GM12878 (cell line): ENCODE measurements at regions not wholly inside any gene's neighbourhood (a gene's known extent, or its start where the extent isn't known, plus 50 kb on each side); places are given as distances from the start of the nearest gene placed in this dataset.

ENCODE experiments used
- ATAC-seq: fragments of 200-7000 bp; cut with Tn5 transposase; 3 replicates; pipeline ENCODE4 v1.9.1; 2020; ENCODE audit warnings: mild to moderate bottlenecking, moderate library complexity
- BruUV-seq: library from RNA; stranded (reverse); fragments of 400-500 nt; replicated peaks from 2 replicates; lab custom pipeline; 2021; lab: Mats Ljungman, UMichigan
- CTCF ChIA-PET: fragments of 300-600 bp; sonication (Branson Sonifier 250); formaldehyde crosslinking; extraction: SDS; loops from one replicate; lab custom pipeline; 2021; ENCODE audit warnings: inconsistent platforms; lab: Yijun Ruan, JAX
- POLR2A ChIA-PET: fragments of 350-600 bp; formaldehyde crosslinking; extraction: SDS; loops from one replicate; lab custom pipeline; 2021; ENCODE audit warnings: inconsistent platforms; lab: Charles Lee
- RAD21 ChIA-PET: fragments of 300-600 bp; sonication (Branson Sonifier 250); formaldehyde crosslinking; loops from one replicate; lab custom pipeline; 2023; ENCODE audit warnings: antibody characterized with exemption; ENCODE audit not compliant: unreplicated experiment; lab: Charles Lee
- SMC1A ChIA-PET: fragments of 300-600 bp; sonication (Branson Sonifier 250); formaldehyde crosslinking; loops from one replicate; lab custom pipeline; 2023; ENCODE audit not compliant: unreplicated experiment, uncharacterized antibody; lab: Charles Lee
- DNase-seq: peaks from one replicate; pipeline ENCODE4 v3.0.0-alpha.2; 2011; ENCODE audit warnings: low read depth, low spot score
- FAIRE-seq: peaks from 3 replicates; lab custom pipeline; 2011; peaks lifted over from hg19 to GRCh38; lab: Jason Lieb, UNC
- H2AFZ ChIP-seq: 2 replicates; pipeline ENCODE4 v1.6.0; 2011; ENCODE audit warnings: low read depth, low read length, control low read depth; ENCODE audit not compliant: control insufficient read depth
- H3K27ac ChIP-seq: 2 replicates; pipeline ENCODE4 v1.5.1; 2011; ENCODE audit warnings: control low read depth; ENCODE audit not compliant: control insufficient read depth, insufficient read depth
- H3K27me3 ChIP-seq, 2 experiments: replicated peaks in 1 of 2; 2 replicates each; pipeline versions ENCODE4 v1.6.0 to v1.6.1; 2011; ENCODE audit warnings: low read length in 1 of 2; ENCODE audit not compliant: control insufficient read depth in 2 of 2, insufficient read depth in 2 of 2
- H3K36me3 ChIP-seq, 2 experiments: 2 replicates each; pipeline ENCODE4 v1.5.1; 2011; ENCODE audit warnings: low read length in 1 of 2; ENCODE audit not compliant: control insufficient read depth in 2 of 2, insufficient read depth in 2 of 2
- H3K4me1 ChIP-seq: 2 replicates; pipeline ENCODE4 v1.6.1; 2011; ENCODE audit warnings: mild to moderate bottlenecking, low read length, moderate library complexity, mixed read lengths; ENCODE audit not compliant: control insufficient read depth, insufficient read depth
- H3K4me2 ChIP-seq: 2 replicates; pipeline ENCODE4 v1.6.0; 2011; ENCODE audit warnings: control low read depth; ENCODE audit not compliant: control insufficient read depth, insufficient read depth
- H3K4me3 ChIP-seq: fragments of 200-600 bp; sonication (generic); 2 replicates; pipeline ENCODE4 v1.5.1; 2016
- H3K79me2 ChIP-seq: 2 replicates; pipeline ENCODE4 v1.6.0; 2011; ENCODE audit warnings: low read length; ENCODE audit not compliant: control insufficient read depth, insufficient read depth
- H3K9ac ChIP-seq: 2 replicates; pipeline ENCODE4 v1.8.0; 2011; ENCODE audit warnings: low read length, control low read depth, mixed read lengths; ENCODE audit not compliant: control insufficient read depth, insufficient read depth
- H3K9me3 ChIP-seq: replicated peaks from 3 replicates; pipeline ENCODE4 v1.5.1; 2011; ENCODE audit warnings: mild to moderate bottlenecking, low read length; ENCODE audit not compliant: control insufficient read depth, insufficient read depth
- H4K20me1 ChIP-seq: 2 replicates; pipeline ENCODE4 v1.6.0; 2011; ENCODE audit not compliant: control insufficient read depth, insufficient read depth
- ASH2L ChIP-seq: fragments of 300-600, 200-600 bp; sonication (generic); IDR thresholded peaks from 2 replicates; pipeline ENCODE4 v1.6.1; 2017; ENCODE audit warnings: low read depth, mild to moderate bottlenecking, borderline replicate concordance
- HDGF ChIP-seq: fragments of 450-650 bp; IDR thresholded peaks from 2 replicates; pipeline ENCODE4 v1.6.1; 2016; ENCODE audit warnings: antibody characterized with exemption
- KLF5 ChIP-seq: fragments of 450-650 bp; IDR thresholded peaks from 2 replicates; pipeline ENCODE4 v1.6.1; 2014; ENCODE audit warnings: mild to moderate bottlenecking; ENCODE audit not compliant: partially characterized antibody
- NFYA ChIP-seq: IDR thresholded peaks from 2 replicates; pipeline ENCODE4 v1.6.1; 2011; ENCODE audit warnings: low read depth, mild to moderate bottlenecking, low read length, improper control_type of control experiment, borderline replicate concordance
- NR2F1 ChIP-seq: fragments of 450-650 bp; conservative IDR thresholded peaks from 2 replicates; pipeline ENCODE4 v1.6.1; 2017; ENCODE audit warnings: mild to moderate bottlenecking
- WRNIP1 ChIP-seq: IDR thresholded peaks from 2 replicates; pipeline ENCODE4 v1.6.1; 2011; ENCODE audit warnings: low read depth, low read length, improper control_type of control experiment, borderline replicate concordance
- ZNF207 ChIP-seq: fragments of 450-650 bp; IDR thresholded peaks from 2 replicates; pipeline ENCODE4 v1.6.1; 2014; ENCODE audit warnings: antibody characterized with exemption, mild to moderate bottlenecking, borderline replicate concordance
- ZNF274 ChIP-seq: IDR thresholded peaks from one replicate; pipeline ENCODE4 v1.8.0; 2011; ENCODE audit not compliant: insufficient read length, insufficient read depth
- ZNF384 ChIP-seq: IDR thresholded peaks from 2 replicates; pipeline ENCODE4 v1.6.1; 2012; ENCODE audit warnings: low read depth, mild to moderate bottlenecking, low read length, improper control_type of control experiment, borderline replicate concordance
- WGBS: methylation state at CpG from one replicate; pipeline ENCODE4 v1.1.6; 2016; ENCODE audit warnings: low lambda C conversion rate; ENCODE audit not compliant: insufficient replicate concordance, insufficient coverage; ENCODE audit errors: missing lambda C conversion rate; 5-methylcytosine and 5-hydroxymethylcytosine counted together
- in situ Hi-C: fragments of 300-500 bp; cut with MboI; formaldehyde crosslinking; loops from 9 replicates; pipeline ENCODE4 v1.14.3; 2018; ENCODE audit warnings: mixed read lengths
- intact Hi-C: fragments of 100-400 bp; cut with micrococcal nuclease; formaldehyde crosslinking; loops from one replicate; pipeline ENCODE4 v1.14.2; 2022; ENCODE audit not compliant: unreplicated experiment
- TF ChIP-seq, protein P1 (sequence below): IDR thresholded peaks from 2 replicates; pipeline ENCODE4 v1.6.1; 2011; ENCODE audit warnings: low read depth, low read length, improper control_type of control experiment, borderline replicate concordance
- TF ChIP-seq, protein P2 (sequence below): fragments of 450-650 bp; IDR thresholded peaks from 2 replicates; pipeline ENCODE4 v1.6.1; 2018; ENCODE audit warnings: borderline replicate concordance, mild to moderate bottlenecking; ENCODE audit not compliant: partially characterized antibody
- TF ChIP-seq, protein P3 (sequence below): fragments of 450-650 bp; conservative IDR thresholded peaks from 2 replicates; pipeline ENCODE4 v1.6.1; 2017; ENCODE audit warnings: mild to moderate bottlenecking, moderate library complexity

DNA sequence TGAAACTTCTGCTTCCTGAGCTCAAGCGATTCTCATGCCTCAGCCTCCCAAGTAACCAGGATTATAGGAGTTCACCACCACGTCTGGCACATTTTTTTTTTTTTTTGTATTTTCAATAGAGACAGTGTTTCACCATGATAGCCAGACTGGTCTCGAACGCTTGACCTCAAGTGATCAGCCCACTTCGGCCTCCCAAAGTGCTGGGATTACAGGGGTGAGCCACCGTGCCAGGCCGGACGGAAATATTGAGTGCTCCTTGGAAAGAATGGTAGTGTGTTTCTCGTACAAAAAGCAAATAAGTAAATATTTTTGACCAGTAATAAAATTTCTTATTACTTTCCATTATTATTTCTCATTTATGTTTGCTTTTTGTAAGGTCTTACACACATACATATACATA lies 1307.9 kb upstream of the CDH6 start:
- WGBS, result 22% methylated on average over 9 of the region's 9 CpGs
- POLR2A ChIA-PET, result no interaction called here
- intact Hi-C loops, result no loop called here
- no peak for ATAC-seq
- Histone ChIP-seq H3K4me2 (no peak overlapping the region), H3K27me3 (no peaks in the 10 kb centered on the region), H3K4me3 (no peak overlapping the region), H4K20me1 (no peaks in the 10 kb centered on the region), H3K27ac (no peak overlapping the region), H3K79me2 (no peaks in the 10 kb centered on the region), H3K36me3 (no peaks in the 10 kb centered on the region), H2AFZ (no peak overlapping the region), H3K4me1 (no peaks in the 10 kb centered on the region), H3K9me3 (no peaks in the 10 kb centered on the region), H3K9ac (no peak overlapping the region)
- no peak for DNase-seq
- CTCF ChIA-PET, result no interaction called here
- no TSS peak for BruUV-seq
- in situ Hi-C loops, result no loop called here
- no peak for FAIRE-seq
- RAD21 ChIA-PET, result no interaction called here
- TF ChIP-seq NR2F1, result no peak
- TF ChIP-seq, protein P1, sequence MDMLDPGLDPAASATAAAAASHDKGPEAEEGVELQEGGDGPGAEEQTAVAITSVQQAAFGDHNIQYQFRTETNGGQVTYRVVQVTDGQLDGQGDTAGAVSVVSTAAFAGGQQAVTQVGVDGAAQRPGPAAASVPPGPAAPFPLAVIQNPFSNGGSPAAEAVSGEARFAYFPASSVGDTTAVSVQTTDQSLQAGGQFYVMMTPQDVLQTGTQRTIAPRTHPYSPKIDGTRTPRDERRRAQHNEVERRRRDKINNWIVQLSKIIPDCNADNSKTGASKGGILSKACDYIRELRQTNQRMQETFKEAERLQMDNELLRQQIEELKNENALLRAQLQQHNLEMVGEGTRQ, result no peak
- no peak for TF ChIP-seq NFYA
- TF ChIP-seq ZNF384, result no peak
- TF ChIP-seq ASH2L, result no peak
- TF ChIP-seq, protein P2, sequence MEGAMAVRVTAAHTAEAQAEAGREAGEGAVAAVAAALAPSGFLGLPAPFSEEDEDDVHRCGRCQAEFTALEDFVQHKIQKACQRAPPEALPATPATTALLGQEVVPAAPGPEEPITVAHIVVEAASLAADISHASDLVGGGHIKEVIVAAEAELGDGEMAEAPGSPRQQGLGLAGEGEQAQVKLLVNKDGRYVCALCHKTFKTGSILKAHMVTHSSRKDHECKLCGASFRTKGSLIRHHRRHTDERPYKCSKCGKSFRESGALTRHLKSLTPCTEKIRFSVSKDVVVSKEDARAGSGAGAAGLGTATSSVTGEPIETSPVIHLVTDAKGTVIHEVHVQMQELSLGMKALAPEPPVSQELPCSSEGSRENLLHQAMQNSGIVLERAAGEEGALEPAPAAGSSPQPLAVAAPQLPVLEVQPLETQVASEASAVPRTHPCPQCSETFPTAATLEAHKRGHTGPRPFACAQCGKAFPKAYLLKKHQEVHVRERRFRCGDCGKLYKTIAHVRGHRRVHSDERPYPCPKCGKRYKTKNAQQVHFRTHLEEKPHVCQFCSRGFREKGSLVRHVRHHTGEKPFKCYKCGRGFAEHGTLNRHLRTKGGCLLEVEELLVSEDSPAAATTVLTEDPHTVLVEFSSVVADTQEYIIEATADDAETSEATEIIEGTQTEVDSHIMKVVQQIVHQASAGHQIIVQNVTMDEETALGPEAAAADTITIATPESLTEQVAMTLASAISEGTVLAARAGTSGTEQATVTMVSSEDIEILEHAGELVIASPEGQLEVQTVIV, result no peak
- TF ChIP-seq ZNF274, result no peak
- TF ChIP-seq KLF5, result no peak
- TF ChIP-seq, protein P3, sequence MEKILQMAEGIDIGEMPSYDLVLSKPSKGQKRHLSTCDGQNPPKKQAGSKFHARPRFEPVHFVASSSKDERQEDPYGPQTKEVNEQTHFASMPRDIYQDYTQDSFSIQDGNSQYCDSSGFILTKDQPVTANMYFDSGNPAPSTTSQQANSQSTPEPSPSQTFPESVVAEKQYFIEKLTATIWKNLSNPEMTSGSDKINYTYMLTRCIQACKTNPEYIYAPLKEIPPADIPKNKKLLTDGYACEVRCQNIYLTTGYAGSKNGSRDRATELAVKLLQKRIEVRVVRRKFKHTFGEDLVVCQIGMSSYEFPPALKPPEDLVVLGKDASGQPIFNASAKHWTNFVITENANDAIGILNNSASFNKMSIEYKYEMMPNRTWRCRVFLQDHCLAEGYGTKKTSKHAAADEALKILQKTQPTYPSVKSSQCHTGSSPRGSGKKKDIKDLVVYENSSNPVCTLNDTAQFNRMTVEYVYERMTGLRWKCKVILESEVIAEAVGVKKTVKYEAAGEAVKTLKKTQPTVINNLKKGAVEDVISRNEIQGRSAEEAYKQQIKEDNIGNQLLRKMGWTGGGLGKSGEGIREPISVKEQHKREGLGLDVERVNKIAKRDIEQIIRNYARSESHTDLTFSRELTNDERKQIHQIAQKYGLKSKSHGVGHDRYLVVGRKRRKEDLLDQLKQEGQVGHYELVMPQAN, result no peak
- TF ChIP-seq HDGF, result no peak
- TF ChIP-seq WRNIP1, result no peak
- no peak for TF ChIP-seq ZNF207
- SMC1A ChIA-PET, result no interaction called here
